SK-N-SH treated with all-trans-retinoic acid at 6 μM for 48 hours (cell line): ENCODE measurements at regions not wholly inside any gene's neighbourhood (a gene's known extent, or its start where the extent isn't known, plus 50 kb on each side); places are given as distances from the start of the nearest gene placed in this dataset.

ENCODE experiments used
- ATAC-seq: fragments of 200-7000 bp; cut with Tn5 transposase; 3 replicates; pipeline ENCODE4 v1.9.1; 2020; ENCODE audit warnings: mild to moderate bottlenecking, moderate library complexity
- ARNTL ChIP-seq: fragments of 450-650 bp; formaldehyde crosslinking; IDR thresholded peaks from 2 replicates; pipeline ENCODE4 v1.5.0; 2020; ENCODE audit warnings: low read depth, mild to moderate bottlenecking, moderate library complexity, borderline replicate concordance
- BACH2 ChIP-seq: fragments of 250-450 bp; sonication (Bioruptor Pico); IDR thresholded peaks from 2 replicates; pipeline ENCODE4 v1.9.0; 2021; ENCODE audit warnings: mild to moderate bottlenecking, borderline replicate concordance
- CSDC2 ChIP-seq: fragments of 250-450 bp; sonication (Bioruptor Pico); IDR thresholded peaks from 2 replicates; pipeline ENCODE4 v1.5.0; 2020; ENCODE audit warnings: mild to moderate bottlenecking, moderate library complexity
- CSRNP3 ChIP-seq: fragments of 250-450 bp; sonication (Bioruptor Pico); IDR thresholded peaks from 2 replicates; pipeline ENCODE4 v1.5.1; 2021; ENCODE audit warnings: mild to moderate bottlenecking, moderate library complexity
- ESRRG ChIP-seq: fragments of 250-450 bp; sonication (Bioruptor Pico); IDR thresholded peaks from 2 replicates; pipeline ENCODE4 v1.6.1; 2021; ENCODE audit warnings: mild to moderate bottlenecking
- GLIS3 ChIP-seq: fragments of 250-450 bp; sonication (Bioruptor Pico); IDR thresholded peaks from 2 replicates; pipeline ENCODE4 v1.5.0; 2020; ENCODE audit warnings: mild to moderate bottlenecking, moderate library complexity
- ISL1 ChIP-seq: fragments of 250-450 bp; sonication (Bioruptor Pico); IDR thresholded peaks from 2 replicates; pipeline ENCODE4 v2.1.2; 2022; ENCODE audit warnings: mild to moderate bottlenecking, moderate library complexity
- PATZ1 ChIP-seq: fragments of 250-450 bp; sonication (Bioruptor Pico); IDR thresholded peaks from 2 replicates; pipeline ENCODE4 v1.8.0; 2020; ENCODE audit warnings: mild to moderate bottlenecking, moderate library complexity, borderline replicate concordance
- RARB ChIP-seq: fragments of 250-450 bp; sonication (Bioruptor Pico); IDR thresholded peaks from 2 replicates; pipeline ENCODE4 v1.8.0; 2021; ENCODE audit warnings: mild to moderate bottlenecking, moderate library complexity
- SNAI2 ChIP-seq: fragments of 250-450 bp; sonication (Bioruptor Pico); IDR thresholded peaks from 2 replicates; pipeline ENCODE4 v1.5.0; 2020; ENCODE audit warnings: mild to moderate bottlenecking, moderate library complexity
- TCF4 ChIP-seq: fragments of 250-450 bp; sonication (Bioruptor Pico); IDR thresholded peaks from 2 replicates; pipeline ENCODE4 v1.8.0; 2021; ENCODE audit warnings: mild to moderate bottlenecking, moderate library complexity, borderline replicate concordance
- TOX ChIP-seq: fragments of 250-450 bp; sonication (Bioruptor Pico); IDR thresholded peaks from 2 replicates; pipeline ENCODE4 v1.8.0; 2021; ENCODE audit warnings: mild to moderate bottlenecking, moderate library complexity, borderline replicate concordance
- ZNF565 ChIP-seq: fragments of 450-650 bp; formaldehyde crosslinking; conservative IDR thresholded peaks from 2 replicates; pipeline ENCODE4 v1.5.0; 2020; ENCODE audit warnings: low read depth, mild to moderate bottlenecking, moderate library complexity
- ZNF70 ChIP-seq: fragments of 450-650 bp; formaldehyde crosslinking; IDR thresholded peaks from 2 replicates; pipeline ENCODE4 v1.5.0; 2020; ENCODE audit warnings: mild to moderate bottlenecking, moderate library complexity
- TF ChIP-seq, protein P1 (sequence below): fragments of 250-450 bp; sonication (Bioruptor Pico); IDR thresholded peaks from 2 replicates; pipeline ENCODE4 v1.8.0; 2021; ENCODE audit warnings: low read depth, mild to moderate bottlenecking, moderate library complexity, borderline replicate concordance
- TF ChIP-seq, protein P2 (sequence below): fragments of 250-450 bp; sonication (Bioruptor Pico); IDR thresholded peaks from 2 replicates; pipeline ENCODE4 v1.5.1; 2020; ENCODE audit warnings: low read depth, mild to moderate bottlenecking, moderate library complexity

DNA sequence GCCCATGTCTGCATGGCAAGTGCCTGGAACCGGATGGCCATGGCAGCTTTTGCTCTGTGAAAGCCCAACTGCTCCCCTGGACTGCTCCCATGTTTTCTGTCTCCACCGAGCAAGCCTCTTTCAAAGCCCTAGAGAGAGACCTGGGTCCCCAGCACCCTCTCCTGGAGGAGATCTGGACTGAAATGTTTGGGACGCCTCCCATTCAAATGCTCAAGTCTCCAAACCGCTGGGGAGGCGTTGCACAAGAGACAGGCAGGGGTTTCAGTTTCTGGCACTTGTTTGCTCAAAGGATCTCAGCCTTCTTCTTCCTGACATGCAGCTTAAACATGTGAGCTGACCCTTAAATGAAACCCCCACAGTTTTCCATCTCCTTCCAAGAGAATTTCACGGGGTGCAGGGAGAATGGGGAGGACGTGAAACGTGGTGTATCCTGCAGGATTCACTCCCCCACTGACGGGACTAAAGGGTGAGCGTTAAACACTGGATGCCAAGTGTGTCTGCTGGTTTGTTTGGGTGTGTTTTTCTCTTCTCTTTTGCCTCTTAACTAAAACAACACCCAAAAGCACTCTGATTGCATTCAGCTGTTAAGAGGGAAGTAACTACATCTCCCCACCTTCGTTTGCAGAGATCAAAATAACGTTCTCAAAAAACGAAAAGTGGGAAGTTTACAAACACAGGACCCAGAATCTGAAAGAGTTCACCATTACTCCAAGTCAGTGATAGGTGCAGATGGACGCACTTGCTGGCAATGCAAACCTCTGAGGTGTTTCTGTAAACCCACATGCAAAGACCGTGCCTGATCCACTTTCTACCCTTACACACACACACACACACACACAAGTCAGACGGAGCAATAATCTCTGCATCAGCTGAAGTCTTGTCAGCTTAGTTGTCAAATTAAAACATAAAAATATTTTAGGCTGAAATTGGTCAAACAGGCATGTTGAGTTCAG lies 256.9 kb downstream of the C16orf95 start:
- no peak for ATAC-seq

DNA sequence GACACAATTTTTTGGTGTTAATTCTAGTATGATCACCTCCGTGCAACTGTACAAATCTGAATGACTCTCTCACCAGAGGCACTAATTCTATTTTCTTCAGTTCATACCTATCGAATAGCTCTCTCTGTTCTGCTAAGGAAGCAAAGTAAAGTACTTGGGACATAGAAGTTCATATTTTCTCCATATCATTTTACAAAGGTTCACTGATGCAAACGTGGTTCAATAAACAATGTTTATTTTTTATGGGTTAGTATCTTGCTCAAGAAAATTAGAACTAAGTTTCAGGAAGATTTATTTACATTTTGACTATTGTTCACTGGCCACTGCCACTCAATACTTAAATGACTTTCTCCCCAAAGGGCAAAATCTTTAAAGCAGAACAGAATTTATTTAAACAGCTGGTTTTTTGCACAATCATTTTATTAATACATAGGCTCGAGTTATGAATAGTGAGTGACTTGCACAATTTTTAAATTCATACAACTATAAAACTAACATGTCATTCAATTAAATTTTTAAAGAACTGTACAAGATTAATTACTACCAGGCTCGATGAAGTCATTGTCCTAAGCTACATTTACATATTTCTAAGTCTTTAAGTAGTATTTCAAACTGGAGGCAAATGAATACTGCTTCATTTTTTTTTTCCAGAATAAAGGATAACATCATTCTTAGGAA lies 255.8 kb downstream of the C16orf95 start:
- TF ChIP-seq ESRRG (CRISPR knock-in tag): no peak
- TF ChIP-seq RARB (CRISPR knock-in tag): no peak
- TF ChIP-seq SNAI2 (CRISPR knock-in tag): no peak
- no peak for TF ChIP-seq TOX
- no peak for TF ChIP-seq CSRNP3 (CRISPR knock-in tag)
- no peak for TF ChIP-seq ZNF70 (CRISPR knock-in tag)
- TF ChIP-seq BACH2 (CRISPR knock-in tag): no peak
- no peak for TF ChIP-seq ISL1 (CRISPR knock-in tag)
- TF ChIP-seq CSDC2 (CRISPR knock-in tag): no peak
- TF ChIP-seq, all 23 proteins: peak for 0
- no peak for ATAC-seq

More for the DNA sequence above, 256.9 kb downstream of the C16orf95 start:
- no peak for TF ChIP-seq GLIS3 (CRISPR knock-in tag)
- TF ChIP-seq ARNTL (CRISPR knock-in tag): no peak
- no peak for TF ChIP-seq ZNF565
- TF ChIP-seq, protein P1, sequence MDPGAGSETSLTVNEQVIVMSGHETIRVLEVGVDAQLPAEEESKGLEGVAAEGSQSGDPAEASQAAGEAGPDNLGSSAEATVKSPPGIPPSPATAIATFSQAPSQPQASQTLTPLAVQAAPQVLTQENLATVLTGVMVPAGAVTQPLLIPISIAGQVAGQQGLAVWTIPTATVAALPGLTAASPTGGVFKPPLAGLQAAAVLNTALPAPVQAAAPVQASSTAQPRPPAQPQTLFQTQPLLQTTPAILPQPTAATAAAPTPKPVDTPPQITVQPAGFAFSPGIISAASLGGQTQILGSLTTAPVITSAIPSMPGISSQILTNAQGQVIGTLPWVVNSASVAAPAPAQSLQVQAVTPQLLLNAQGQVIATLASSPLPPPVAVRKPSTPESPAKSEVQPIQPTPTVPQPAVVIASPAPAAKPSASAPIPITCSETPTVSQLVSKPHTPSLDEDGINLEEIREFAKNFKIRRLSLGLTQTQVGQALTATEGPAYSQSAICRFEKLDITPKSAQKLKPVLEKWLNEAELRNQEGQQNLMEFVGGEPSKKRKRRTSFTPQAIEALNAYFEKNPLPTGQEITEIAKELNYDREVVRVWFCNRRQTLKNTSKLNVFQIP (CRISPR knock-in tag): no peak
- TF ChIP-seq, protein P2, sequence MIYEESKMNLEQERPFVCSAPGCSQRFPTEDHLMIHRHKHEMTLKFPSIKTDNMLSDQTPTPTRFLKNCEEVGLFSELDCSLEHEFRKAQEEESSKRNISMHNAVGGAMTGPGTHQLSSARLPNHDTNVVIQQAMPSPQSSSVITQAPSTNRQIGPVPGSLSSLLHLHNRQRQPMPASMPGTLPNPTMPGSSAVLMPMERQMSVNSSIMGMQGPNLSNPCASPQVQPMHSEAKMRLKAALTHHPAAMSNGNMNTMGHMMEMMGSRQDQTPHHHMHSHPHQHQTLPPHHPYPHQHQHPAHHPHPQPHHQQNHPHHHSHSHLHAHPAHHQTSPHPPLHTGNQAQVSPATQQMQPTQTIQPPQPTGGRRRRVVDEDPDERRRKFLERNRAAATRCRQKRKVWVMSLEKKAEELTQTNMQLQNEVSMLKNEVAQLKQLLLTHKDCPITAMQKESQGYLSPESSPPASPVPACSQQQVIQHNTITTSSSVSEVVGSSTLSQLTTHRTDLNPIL (CRISPR knock-in tag): no peak
- TF ChIP-seq TOX: no peak
- no peak for TF ChIP-seq ZNF70 (CRISPR knock-in tag)
- TF ChIP-seq SNAI2 (CRISPR knock-in tag): no peak
- no peak for TF ChIP-seq ESRRG (CRISPR knock-in tag)
- TF ChIP-seq RARB (CRISPR knock-in tag): no peak

GRCh38 chr16:87062569-87063442 lies 254.4 kb downstream of the C16orf95 start:
- TF ChIP-seq ESRRG (CRISPR knock-in tag) (no peak), TCF4 (CRISPR knock-in tag) (no peak), CSRNP3 (CRISPR knock-in tag) (no peak), PATZ1 (CRISPR knock-in tag) (no peak)
- ATAC-seq: peak; percentile 92
